Kasumi-1 (cell line): ENCODE measurements at regions not wholly inside any gene's neighbourhood (a gene's known extent, or its start where the extent isn't known, plus 50 kb on each side); places are given as distances from the start of the nearest gene placed in this dataset.
A peak's percentile ranks its signal among the peaks of the same experiment; 100 is the strongest.
"Not testable (repeated sequence)": the region's sequence is repeated elsewhere in the genome, so short reads cannot be mapped to it uniquely, and the experiment has no call there.

ENCODE experiments used
- DNase-seq, 2 experiments: peaks; one replicate each; lab custom pipeline; 2025; lab: John Stamatoyannopoulos, UW

DNA sequence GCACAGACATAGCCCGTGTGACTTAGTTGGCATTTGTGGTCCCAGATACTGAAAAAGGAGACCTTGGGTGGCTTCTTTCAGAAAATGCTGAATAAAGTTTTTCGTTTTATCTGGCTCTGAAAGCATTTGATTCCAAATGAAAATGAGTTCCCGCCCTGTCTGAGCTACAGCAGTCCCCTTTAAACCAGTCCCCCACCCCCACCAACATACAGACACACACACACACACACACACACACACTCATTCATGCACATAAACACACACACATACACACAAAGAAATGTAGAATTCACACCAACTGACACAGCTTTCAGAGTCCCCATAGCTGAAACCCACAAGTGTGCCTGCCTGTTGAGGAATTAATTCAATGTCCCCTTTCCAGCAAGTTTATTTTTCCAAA, 97.0 kb upstream of the SMARCA2 start:
- DNase-seq = no peak

DNA sequence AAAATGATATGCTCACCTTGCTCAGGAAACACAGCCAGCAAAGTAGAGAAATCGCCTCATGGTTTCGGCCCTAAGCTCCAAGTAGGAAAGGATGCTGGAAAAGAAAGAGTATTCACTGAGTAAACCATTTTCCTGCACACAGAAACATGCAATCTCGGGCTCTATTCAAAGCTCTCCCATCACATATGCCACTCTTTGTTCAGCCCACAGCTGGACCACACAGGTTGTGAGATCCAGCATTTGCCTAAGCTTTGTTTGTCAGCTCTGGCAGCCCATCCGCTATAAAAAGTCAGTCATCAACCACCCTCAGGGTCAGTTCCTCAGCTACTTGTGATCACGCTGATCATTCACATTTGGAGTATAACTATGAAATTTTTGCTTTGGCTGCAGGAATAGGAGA, 96.5 kb upstream of the SMARCA2 start:
- no peak for DNase-seq

DNA sequence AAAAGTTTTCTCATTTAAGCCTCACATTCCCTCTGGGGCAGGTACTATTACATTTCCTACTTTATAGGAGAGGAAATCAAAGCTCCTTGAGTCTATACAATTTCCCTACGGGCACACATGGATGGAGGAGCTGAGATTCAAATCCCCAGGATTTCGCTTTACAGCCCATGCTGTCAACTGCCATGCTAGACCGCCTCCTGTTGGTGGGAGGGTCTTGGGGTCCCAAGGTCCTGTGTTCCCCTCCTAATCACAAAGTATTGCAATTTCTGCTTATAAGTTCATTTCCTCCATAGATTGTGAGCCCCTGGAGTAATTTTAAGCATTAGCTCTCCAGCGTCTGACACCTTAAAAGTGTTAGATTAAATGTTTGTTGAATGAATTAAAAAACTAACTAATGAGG, 95.9 kb upstream of the SMARCA2 start:
- no peak for DNase-seq

DNA sequence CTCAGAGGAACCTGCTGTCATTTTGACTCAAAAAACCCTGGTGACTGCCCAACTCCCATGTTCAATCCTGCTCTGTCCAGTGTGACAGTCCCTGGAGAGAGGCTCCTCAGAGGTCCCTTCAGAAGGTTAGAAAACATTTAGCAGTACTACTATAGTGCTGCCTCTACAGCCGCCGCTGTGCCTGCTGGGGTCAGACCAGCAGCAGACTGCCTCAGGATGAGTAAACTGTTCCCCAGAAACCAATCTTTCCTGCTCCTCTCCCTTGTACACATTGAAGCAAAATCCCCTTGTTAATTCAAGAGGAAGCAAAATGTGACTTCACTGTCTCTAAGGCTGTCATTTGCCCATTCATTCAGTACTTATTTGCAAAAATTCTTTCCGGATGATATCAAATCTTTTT, 94.8 kb upstream of the SMARCA2 start:
- DNase-seq = no peak

DNA sequence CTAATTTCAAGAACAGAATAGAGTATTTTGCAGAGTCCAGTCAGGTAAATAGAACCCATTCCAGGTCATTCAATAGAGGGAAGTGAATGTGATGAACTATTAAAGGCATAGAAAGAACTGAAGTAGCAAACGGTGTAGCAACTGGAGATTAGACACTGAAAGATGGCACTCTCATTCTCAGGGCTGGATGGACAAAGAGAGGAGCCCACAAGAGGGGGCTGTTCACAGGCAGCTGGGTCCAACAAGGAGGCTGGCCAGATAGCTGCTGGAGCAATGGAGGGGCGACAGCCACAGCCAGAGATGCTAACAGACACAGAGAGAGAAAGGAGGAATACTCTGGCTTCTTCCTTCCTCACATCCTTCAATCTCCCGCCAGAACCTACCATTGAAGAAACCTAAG, 93.1 kb upstream of the SMARCA2 start:
- DNase-seq = no peak

DNA sequence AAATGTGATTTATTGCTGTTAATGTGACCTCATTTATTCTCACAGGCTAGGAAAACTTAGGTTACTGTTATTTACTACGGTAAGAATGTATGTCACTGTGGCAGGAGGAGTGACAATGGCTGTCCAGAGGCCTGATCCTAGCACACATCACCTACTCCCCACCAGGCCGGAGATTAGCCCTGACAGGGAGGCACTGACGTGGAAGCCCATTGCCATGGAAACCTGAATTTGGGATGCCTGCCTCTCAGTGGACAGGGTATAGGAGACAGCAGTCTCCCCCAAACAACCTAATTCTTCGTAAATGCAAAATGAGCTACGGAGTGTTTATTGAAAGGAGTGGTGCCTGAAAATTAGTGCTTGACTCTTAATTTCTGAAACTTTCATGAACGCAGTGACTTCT, 87.6 kb upstream of the SMARCA2 start:
- DNase-seq = no peak

DNA sequence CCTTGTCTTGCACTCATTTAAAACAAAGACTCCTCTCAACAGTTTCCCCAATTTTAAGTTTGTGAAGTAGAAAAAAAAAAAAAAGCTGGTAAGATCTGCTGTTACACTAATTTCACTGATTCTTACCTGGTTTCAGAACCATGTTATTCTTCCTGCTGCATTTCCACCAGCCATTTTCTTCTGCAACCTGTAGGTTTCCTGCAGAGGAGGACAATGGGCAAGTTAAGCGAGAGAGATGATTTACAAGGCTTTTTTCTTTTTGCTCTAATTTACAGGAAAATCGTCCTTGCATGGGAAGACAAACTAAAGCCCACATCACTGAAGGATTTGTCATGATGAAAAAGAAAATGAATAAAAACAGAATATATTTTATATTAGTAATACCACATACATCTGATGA, 86.0 kb upstream of the SMARCA2 start:
- DNase-seq = no peak

DNA sequence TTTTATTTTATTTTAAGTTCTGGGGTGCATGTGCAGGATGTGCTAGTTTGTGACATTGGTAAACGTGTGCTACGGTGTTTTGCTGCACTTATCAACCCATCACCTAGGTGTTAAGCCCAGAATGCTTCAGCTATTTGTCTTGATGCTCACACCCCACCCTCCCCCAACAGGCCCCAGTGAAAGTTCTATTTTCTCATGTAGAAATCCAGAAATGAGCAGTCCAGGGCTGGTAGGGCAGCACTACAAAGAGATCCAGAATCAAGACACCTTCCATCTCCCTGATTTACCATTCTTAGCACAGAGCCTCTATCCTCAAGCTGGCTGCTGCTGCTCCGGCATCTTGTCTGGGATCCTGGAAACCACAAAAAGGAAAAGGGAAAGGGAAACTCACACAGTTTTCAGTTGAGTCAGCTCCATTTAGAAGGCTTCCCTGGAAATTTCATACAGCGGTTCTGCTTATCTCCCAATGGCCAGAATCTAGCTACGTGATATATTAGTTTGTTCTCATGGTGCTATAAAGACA, 85.4 kb upstream of the SMARCA2 start:
- no peak for DNase-seq

DNA sequence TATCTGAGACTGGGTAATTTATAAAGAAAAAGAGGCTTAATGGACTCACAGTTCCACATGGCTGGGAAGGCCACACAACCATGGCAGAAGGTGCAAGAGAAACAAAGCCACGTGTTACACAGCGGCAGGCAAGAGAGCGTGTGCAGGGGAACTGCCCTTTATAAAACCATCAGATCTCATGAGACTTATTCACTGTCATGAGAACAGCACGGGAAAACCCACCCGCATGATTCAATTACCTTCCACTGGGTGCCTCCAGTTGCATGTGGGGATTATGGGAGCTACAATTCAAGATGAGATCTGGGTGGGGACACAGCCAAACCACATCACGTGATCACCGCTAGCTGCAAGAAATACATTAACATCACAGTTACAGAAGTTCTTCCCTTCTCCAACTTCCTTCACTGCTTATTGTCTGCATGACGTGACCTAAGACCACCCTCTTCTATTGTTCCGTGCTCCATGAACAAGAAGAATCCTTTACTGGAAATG, 84.9 kb upstream of the SMARCA2 start:
- not testable (repeated sequence) for DNase-seq

DNA sequence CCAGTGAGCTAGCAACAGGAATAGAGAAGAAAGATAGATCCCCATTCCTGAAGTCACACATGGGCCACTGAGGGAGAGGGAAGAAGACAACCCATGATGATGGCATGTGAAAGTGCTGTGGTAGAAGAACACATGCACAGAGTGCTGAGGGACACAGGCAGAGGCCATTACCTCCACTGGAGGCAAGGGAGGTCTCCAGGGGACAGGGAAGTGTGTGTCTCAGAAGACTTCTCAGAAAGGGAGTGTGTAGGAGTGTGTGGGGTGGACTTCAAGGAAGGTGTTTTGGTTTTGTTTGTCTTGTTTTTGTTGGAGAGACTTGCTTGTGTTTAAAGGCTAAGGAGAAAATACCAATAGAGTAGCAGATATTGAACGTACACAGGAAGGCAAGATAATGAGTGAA, 77.0 kb upstream of the SMARCA2 start:
- DNase-seq = no peak

DNA sequence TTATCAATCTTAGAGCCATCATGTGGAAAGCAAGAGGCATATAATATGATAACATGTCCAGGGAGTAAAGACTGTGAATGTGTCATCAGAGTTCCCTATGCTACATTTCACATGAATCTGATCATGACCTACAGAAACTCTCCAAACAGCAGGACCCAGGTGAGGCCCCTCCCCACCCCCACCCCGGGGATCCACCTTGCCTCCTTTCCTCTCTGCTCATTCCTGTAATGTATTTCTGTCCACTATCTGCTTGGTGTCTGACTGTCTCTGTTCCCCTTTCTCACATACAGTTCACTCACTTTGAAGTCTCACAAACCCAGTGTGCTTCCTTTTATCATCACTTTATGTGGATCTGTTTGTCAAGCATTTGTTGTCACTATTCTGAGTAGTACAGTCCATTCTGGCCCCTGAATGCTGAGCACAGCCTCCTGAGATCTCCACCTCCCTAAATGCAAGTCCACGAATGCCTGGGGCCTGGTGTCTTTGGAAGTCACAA, 76.4 kb upstream of the SMARCA2 start:
- DNase-seq = no peak

DNA sequence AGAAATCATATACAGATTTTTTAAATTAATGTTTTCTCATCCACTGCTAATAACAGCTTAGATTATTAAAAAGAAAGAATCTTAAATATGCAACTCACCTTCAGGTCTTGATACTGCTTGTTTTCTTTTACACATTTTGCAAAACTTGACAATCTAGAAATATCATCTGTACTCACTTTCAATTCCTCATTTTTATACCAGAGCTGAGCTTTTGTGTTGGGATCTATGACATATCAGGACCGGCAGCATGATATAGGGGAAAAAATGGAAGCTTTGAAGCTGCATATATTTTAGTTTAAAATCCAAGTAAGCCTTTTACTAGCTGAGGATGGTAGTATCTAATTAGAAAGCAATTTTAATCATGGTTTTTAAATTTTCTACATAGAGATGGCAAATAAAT, 75.7 kb upstream of the SMARCA2 start:
- DNase-seq = no peak

DNA sequence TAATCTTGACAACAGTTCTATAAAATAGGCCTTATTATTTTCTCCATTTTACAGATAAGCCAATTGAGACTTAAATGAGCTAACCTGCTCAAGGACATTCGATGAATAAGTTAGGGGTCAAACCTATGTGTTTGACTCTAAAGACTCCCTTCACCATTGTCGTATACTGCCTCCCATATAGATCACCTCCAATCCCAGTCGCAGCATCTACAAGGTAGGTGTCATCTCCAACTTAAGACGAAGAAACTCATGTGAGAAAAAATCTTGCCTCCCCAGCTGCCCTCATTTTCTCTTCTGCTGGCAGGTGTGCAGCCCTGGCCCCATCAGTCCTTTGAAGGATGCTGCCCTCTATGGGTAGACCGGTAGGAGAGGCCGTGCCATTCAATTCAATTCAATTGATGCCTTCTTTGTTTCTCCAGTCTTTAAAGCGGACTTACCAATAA, 75.2 kb upstream of the SMARCA2 start:
- DNase-seq = peak; percentile 6 to 20

DNA sequence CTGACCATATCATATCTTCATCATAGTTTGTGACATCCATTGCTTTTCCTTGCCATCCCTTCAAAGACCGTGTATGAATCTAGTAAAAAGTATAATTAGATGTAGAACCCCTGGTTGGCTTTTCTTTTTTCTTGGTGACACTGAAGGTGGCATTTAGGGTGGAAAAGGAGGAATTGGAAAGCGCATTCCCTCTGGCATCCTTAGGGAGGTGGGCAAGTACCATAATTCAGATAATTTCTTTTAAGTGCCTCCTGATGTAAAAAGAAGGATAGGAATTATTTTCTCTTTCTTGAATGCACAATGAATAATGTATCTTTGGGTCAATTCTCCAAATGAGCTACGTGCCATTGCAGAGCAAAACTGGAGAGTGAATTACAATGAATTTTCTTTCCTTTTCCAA, 73.2 kb upstream of the SMARCA2 start:
- DNase-seq = peak in 1 of 2 experiments; percentile 0

DNA sequence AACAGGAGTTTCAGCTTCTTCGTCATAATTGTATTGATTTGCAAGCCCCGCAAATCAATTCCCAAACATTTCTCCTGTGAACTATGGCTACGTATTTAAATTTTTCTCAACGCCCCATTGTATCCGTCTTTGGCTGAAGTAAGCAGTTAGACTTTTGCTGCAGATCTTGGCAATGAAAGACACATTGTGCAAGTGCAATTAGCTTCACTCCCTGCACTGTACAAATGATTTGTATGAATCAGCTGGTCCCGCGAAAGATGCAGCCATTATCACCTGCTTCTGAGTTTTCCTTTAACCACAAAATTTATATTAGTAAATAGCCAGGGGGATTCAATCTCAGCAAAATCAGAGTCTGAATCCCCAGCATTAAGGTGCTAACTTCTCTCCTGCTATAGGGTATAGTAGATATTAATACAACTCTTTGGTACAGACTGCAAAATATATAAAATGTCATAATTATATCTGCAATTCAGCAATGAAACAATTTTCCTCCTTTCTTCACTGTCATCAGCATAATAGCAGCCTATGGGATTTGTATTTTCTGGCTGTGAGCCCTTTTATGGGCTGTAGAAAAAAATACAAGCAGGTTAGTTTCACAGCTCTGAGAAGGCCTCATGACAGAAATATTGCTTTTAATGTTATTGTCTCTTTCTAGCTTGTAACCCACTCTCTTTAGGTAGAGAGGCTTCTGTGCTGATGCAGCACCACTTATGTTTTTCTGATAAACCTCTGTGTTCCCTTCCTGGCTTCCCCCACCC, 68.4 kb upstream of the SMARCA2 start:
- DNase-seq = no peak

DNA sequence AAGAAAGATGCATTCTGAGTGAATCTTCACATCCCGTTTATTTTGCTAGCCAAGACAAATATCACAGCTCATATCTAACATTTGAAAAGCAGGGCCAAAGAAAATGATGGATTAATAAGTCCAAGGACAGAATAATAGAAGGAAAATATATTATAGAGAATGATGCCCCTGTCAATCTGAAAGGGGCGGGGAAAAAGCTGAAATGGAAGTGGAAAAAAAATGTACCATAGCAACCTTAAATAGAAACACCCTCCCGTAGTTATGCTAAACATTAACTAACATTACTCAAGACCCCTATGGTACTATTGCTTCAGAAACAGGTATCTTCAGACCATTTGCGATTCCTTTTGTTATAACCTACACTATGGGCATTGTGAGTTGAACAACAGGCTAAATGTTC, 67.7 kb upstream of the SMARCA2 start:
- no peak for DNase-seq

DNA sequence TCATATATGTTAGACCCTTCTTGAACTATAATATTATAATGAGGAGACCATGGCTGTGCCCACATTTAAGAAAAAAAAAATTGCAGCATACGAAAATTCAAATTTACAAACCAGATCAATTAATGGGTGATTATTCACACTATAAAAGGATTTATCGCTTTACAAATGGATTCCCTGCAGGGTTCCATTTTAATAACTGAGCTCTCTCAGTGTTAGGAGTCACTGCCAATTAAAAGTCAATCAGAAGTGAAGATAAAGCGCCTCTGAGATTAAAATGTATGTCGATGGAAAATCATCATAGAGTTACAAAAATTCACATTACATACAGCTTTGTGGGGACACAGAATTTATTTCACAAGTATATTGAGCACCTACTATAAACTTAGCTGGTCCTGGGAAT, 66.6 kb upstream of the SMARCA2 start:
- no peak for DNase-seq

DNA sequence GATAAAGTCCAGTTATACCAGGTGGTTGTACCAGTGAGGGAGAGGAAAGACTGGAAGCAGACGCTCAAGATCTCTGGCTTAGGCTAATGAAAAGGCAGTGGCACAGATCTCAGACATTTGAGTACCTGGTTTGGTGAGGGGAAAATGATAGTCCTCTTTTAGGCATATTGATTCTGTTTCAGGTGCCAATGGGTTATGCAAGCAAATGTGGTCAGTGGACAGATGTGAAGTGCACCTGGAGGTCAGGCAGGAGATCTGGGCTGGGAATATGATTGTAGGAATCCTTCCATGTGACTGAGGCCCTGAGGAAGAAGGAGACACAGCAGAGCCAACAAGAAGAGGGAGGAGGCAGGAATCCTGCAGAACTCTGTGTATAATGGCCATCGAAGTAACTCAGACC, 63.7 kb upstream of the SMARCA2 start:
- no peak for DNase-seq

DNA sequence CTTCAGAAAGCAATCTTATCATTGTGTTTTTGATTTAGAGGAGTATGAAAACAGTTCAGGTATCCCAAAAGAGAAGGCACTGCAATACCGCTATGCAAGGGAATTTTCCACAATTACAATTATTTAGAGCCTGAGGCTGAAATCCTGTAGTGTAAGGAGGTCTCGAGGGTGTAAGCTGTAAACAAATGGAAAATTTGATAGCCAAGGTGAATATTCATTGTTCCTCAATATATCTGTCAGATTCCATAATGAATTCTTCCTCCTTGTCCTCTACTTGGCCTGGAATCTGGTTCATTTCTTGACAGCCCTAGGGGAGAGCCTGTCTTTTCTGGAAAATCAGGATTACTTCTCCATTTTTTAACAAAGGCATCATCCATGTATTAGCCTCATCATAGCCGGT, 63.1 kb upstream of the SMARCA2 start:
- no peak for DNase-seq

DNA sequence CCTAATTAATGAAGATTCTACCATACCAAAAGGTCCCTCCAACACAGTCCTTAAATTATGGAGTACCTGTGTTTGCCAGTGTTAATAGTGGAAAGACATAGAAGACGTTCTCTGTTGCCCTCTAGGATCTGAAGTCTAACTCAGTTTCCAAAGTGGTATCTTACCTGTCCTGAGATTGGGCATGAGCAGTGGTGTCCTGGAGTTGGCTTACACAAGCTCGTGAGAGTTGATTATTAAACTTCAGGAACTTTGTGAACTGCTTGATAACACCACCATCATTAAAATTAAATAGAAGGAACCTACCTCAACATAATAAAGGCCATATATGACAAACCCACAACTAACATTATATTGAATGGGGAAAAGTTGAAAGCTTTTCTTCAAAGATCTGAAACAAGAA, 60.9 kb upstream of the SMARCA2 start:
- DNase-seq = no peak

DNA sequence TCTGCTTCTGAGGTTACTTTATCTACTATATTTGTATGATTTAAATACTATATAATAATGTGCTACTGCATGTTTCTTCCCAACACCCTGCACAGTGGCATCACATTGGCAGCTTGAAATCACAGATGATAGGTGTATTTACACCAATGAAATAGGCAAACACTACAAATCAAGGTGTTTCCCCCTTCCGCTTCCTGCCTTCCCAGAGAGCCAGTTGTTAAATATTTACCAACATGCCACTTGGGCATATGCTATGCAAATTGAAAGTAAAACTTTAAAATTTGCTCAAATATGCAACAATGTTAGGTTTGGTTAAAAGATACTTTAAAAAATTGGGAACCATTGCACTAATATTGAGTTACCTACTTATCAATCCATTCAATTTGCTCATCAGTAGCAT, 58.2 kb upstream of the SMARCA2 start:
- DNase-seq = no peak

DNA sequence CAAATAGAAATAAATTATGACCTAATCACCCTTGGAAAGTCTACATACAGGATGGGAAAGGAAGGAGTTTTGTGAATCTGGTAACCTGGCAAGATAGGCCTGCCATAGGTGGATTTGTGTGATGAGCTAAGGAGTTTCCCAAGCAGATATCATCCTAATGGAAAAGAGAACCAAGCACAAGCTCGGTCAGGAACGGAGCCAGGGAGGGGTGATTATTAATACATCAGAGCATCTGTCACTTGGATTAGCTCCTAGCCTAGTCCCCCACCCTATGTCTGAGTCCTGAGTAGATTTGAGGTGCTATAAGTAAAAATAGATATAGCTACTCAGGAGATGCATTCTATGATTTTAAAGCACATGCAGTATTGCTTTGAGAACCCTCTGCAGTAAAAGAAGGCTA, 57.3 kb upstream of the SMARCA2 start:
- DNase-seq = no peak

DNA sequence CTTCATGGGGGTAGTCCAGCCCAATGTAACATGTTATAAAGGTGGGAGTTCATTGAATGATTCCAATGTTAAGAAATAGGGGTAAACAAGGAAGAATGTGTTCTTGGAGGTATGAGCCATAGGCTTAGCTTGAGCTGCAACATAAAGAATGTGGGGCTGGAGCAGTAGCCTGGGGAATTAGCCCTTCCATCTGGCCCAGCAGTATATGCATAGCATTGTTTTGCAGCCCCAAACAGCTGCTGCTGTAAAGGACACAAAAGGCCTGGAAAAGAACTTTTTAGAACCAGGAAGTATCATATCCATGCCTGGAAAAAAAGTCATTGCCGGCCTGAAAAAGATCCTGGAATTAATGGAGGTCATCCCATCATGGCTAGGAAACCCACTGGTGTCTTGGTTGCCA, 55.8 kb upstream of the SMARCA2 start:
- DNase-seq = no peak
